K562 (cell line): ENCODE measurements at regions not wholly inside any gene's neighbourhood (a gene's known extent, or its start where the extent isn't known, plus 50 kb on each side); places are given as distances from the start of the nearest gene placed in this dataset.

Experiments
- ATAC-seq: fragments of 200-7000 bp; cut with Tn5 transposase; 3 replicates; pipeline ENCODE4 v1.9.1; 2020; ENCODE audit warnings: moderate library complexity
- BruUV-seq: library from RNA; stranded (reverse); fragments of 400-500 nt; replicated peaks from 2 replicates; lab custom pipeline; 2021; lab: Mats Ljungman, UMichigan
- CTCF ChIA-PET: fragments of 300-600 bp; formaldehyde crosslinking; extraction: SDS; loops from one replicate; lab custom pipeline; 2021; ENCODE audit warnings: low intra/inter-chr PET ratio; lab: Yijun Ruan, JAX
- POLR2A ChIA-PET: fragments of 300-600, 350-650 bp; sonication (Branson Sonifier 250); formaldehyde crosslinking; extraction: SDS; loops from one replicate; lab custom pipeline; 2021; ENCODE audit warnings: antibody characterized with exemption, inconsistent platforms; lab: Yijun Ruan, JAX
- DNase-seq, 4 experiments: peaks; one replicate each; pipeline versions ENCODE4 v3.0.0 to v3.0.0-alpha.2; 2011 to 2018; ENCODE audit warnings: low spot score in 3 of 4, mixed read lengths in 3 of 4; ENCODE audit errors: extremely low read depth in 1 of 4
- FAIRE-seq: peaks from 2 replicates; lab custom pipeline; 2011; peaks lifted over from hg19 to GRCh38; lab: Jason Lieb, UNC
- H2AFZ ChIP-seq: 2 replicates; pipeline ENCODE4 v1.6.0; 2011; ENCODE audit warnings: low read depth, low read length, control low read depth, inconsistent platforms
- H3K27ac ChIP-seq: fragments of 200-600 bp; 3 replicates; pipeline ENCODE4 v1.8.0; 2011; ENCODE audit warnings: low read depth, mild to moderate bottlenecking, control low read depth, inconsistent platforms, low read length, moderate library complexity, mixed read lengths; ENCODE audit errors: extremely low read depth
- H3K27me3 ChIP-seq, 2 experiments: fragments of 300-600 bp in 1 of 2; 2 replicates in 1 of 2; 3 replicates in 1 of 2; pipeline versions ENCODE4 v1.6.0 to v1.8.0; 2011; ENCODE audit warnings: inconsistent platforms in 2 of 2, low read length in 2 of 2, mild to moderate bottlenecking in 1 of 2, mixed read lengths in 1 of 2, moderate library complexity in 1 of 2; ENCODE audit not compliant: control insufficient read depth in 2 of 2, insufficient read depth in 2 of 2
- H3K36me3 ChIP-seq: fragments of 300-600 bp; 3 replicates; pipeline ENCODE4 v1.8.0; 2011; ENCODE audit warnings: mild to moderate bottlenecking, low read length, inconsistent platforms; ENCODE audit not compliant: control insufficient read depth, insufficient read depth
- H3K4me1 ChIP-seq, 2 experiments: fragments of 200-600 bp in 1 of 2; replicated peaks in 1 of 2; 2 replicates in 1 of 2; 3 replicates in 1 of 2; pipeline versions ENCODE4 v1.5.1 to v1.8.0; 2011; ENCODE audit warnings: inconsistent platforms in 2 of 2, low read length in 2 of 2, mild to moderate bottlenecking in 1 of 2, mixed read lengths in 1 of 2, moderate library complexity in 1 of 2; ENCODE audit not compliant: control insufficient read depth in 2 of 2, insufficient read depth in 2 of 2
- H3K4me2 ChIP-seq: 2 replicates; pipeline ENCODE4 v1.6.1; 2011; ENCODE audit warnings: low read length, control low read depth, inconsistent platforms, mixed read lengths; ENCODE audit not compliant: insufficient read depth
- H3K4me3 ChIP-seq: fragments of 200-600 bp; sonication (generic), shearing (Covaris generic); 2 replicates; pipeline ENCODE4 v1.5.1; 2016; ENCODE audit warnings: control low read depth, inconsistent platforms
- H3K79me2 ChIP-seq: fragments of 200-600 bp; 3 replicates; pipeline ENCODE4 v1.8.0; 2011; ENCODE audit warnings: low read length, inconsistent platforms; ENCODE audit not compliant: control insufficient read depth, insufficient read depth
- H3K9ac ChIP-seq, 2 experiments: 2 replicates each; pipeline versions ENCODE4 v1.6.0 to v1.6.1; 2011; ENCODE audit warnings: low read depth in 2 of 2, low read length in 2 of 2, control low read depth in 1 of 2, inconsistent platforms in 1 of 2, mild to moderate bottlenecking in 1 of 2, mixed read lengths in 1 of 2; ENCODE audit not compliant: insufficient read depth in 1 of 2
- H3K9me1 ChIP-seq: one replicate; pipeline ENCODE4 v1.6.0; 2011; ENCODE audit warnings: inconsistent platforms, mild to moderate bottlenecking, low read length, moderate library complexity; ENCODE audit not compliant: control insufficient read depth, insufficient read depth
- H3K9me3 ChIP-seq: replicated peaks from 2 replicates; pipeline ENCODE4 v1.5.1; 2011; ENCODE audit warnings: low read depth, low read length, inconsistent platforms; ENCODE audit not compliant: control insufficient read depth, insufficient read depth
- H4K20me1 ChIP-seq: replicated peaks from 2 replicates; pipeline ENCODE4 v1.6.1; 2011; ENCODE audit warnings: low read length, inconsistent platforms, mixed read lengths; ENCODE audit not compliant: control insufficient read depth, insufficient read depth
- ATF1 ChIP-seq, 2 experiments: fragments of 450-650 bp in 1 of 2; IDR thresholded peaks; 2 replicates each; pipeline ENCODE4 v1.6.1; 2016; ENCODE audit warnings: missing compliant biosample characterization in 1 of 2, missing genetic modification characterization in 1 of 2
- JUN ChIP-seq, 2 experiments: sonication (generic) in 1 of 2; formaldehyde crosslinking in 1 of 2; IDR thresholded peaks; 2 replicates each; pipeline versions ENCODE4 v1.6.1 to v1.8.0; 2012 to 2022; ENCODE audit warnings: borderline replicate concordance in 2 of 2, mild to moderate bottlenecking in 2 of 2, improper control_type of control experiment in 1 of 2, low read depth in 1 of 2, low read length in 1 of 2, missing genetic modification reagents in 1 of 2
- JUNB ChIP-seq: fragments of 450-650 bp; formaldehyde crosslinking; conservative IDR thresholded peaks from 2 replicates; pipeline ENCODE4 v1.4.0; 2020; ENCODE audit warnings: mild to moderate bottlenecking
- MAFF ChIP-seq: IDR thresholded peaks from 2 replicates; pipeline ENCODE4 v1.6.1; 2012; ENCODE audit warnings: low read length, improper control_type of control experiment
- NR2C2 ChIP-seq, 2 experiments: fragments of 200-800 bp in 1 of 2; sonication (Bioruptor generic) in 1 of 2; sonication (generic) in 1 of 2; formaldehyde crosslinking in 1 of 2; IDR thresholded peaks; 2 replicates each; pipeline versions ENCODE4 v1.6.1 to v1.8.0; 2016 to 2022; ENCODE audit warnings: mild to moderate bottlenecking in 1 of 2, missing compliant biosample characterization in 1 of 2, missing genetic modification characterization in 1 of 2, missing genetic modification reagents in 1 of 2
- THRA ChIP-seq: fragments of 450-650 bp; IDR thresholded peaks from 2 replicates; pipeline ENCODE4 v1.6.1; 2017; ENCODE audit warnings: mild to moderate bottlenecking, moderate library complexity
- WGBS: fragments of 100-300 bp; shearing (Covaris generic); methylation state at CpG from one replicate; pipeline ENCODE4 v1.1.6; 2016; ENCODE audit warnings: low coverage, mixed read lengths; ENCODE audit not compliant: insufficient coverage; ENCODE audit errors: missing lambda C conversion rate; 5-methylcytosine and 5-hydroxymethylcytosine counted together
- in situ Hi-C: fragments of 300-500 bp; cut with MboI; formaldehyde crosslinking; loops from 4 replicates; pipeline ENCODE4 v1.15.0; 2018; ENCODE audit warnings: inconsistent platforms, mixed read lengths
- intact Hi-C: fragments of 100-400 bp; cut with micrococcal nuclease; formaldehyde crosslinking; loops from 2 replicates; pipeline ENCODE4 v1.14.2; 2022

- no peak overlapping the region for H2AFZ ChIP-seq
- ChIA-PET POLR2A (no interaction called here), CTCF (no interaction called here)
- H3K79me2 ChIP-seq, result no peaks in the 10 kb centered on the region
- ATAC-seq (no peak), DNase-seq (no peak), FAIRE-seq (no peak)
- 0% methylated on average over 1 of the region's 1 CpG for WGBS
- no peak overlapping the region for H3K9ac ChIP-seq
- no peaks in the 10 kb centered on the region for H4K20me1 ChIP-seq
- intact Hi-C loops, result no loop called here
- no peak for TF ChIP-seq THRA
- no peak for TF ChIP-seq JUNB (CRISPR knock-in tag)
- TF ChIP-seq NR2C2 (CRISPR knock-in tag; IDR thresholded peaks at IDR 0.05), result no peak
- no peak for TF ChIP-seq NR2C2 (tag; IDR thresholded peaks at IDR 0.05)
- TF ChIP-seq ATF1 (CRISPR knock-in tag; IDR thresholded peaks at IDR 0.05), result no peak
- TF ChIP-seq ATF1 (tag; IDR thresholded peaks at IDR 0.05), result no peak
- no peak for TF ChIP-seq MAFF
- TF ChIP-seq JUN (IDR thresholded peaks at IDR 0.05; ENCODE audit: borderline replicate concordance, low read depth, low read length), result no peak
- TF ChIP-seq JUN (CRISPR knock-in tag; IDR thresholded peaks at IDR 0.05; ENCODE audit: borderline replicate concordance), result no peak
- no peaks in the 10 kb centered on the region for H3K36me3 ChIP-seq
- no TSS peak for BruUV-seq
- H3K4me2 ChIP-seq, result no peak overlapping the region
- H3K4me1 ChIP-seq, result no peaks in the 10 kb centered on the region
- H3K9me3 ChIP-seq, result no peaks in the 10 kb centered on the region
- in situ Hi-C loops, result no loop called here
- H3K27me3 ChIP-seq, result no peaks in the 10 kb centered on the region
- no peak overlapping the region for H3K27ac ChIP-seq
- H3K4me3 ChIP-seq, result no peak overlapping the region
- H3K9me1 ChIP-seq, result no peaks in the 10 kb centered on the region
Measured at GRCh38 chr9:106305428-106306133, 557.4 kb upstream of the ZNF462 start.
